ENCODE measurements at regions not wholly inside any gene's neighbourhood (a gene's known extent, or its start where the extent isn't known, plus 50 kb on each side); places are given as distances from the start of the nearest gene placed in this dataset.

DNA sequence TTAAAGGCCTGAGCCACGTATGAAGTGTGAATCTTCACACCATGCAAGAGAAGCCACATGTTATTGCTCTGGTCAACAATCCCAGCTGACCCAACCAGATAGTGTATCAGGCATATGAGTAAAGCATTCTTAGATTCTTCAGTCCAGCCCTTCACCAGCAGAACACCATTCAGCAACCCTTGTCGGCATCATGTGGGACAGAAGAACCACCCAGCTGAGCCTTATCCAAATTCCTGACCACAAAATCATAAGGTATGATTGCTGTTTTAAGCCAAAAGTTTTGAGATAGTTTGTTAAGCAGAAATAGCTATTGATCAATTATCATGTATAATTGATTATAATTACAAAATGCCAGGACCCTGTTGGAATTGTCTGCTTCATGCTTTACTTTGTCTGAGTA lies 664.9 kb downstream of the VRK1 start:
- no peak overlapping the region for H3K4me3 ChIP-seq (replicated peaks in 1 of 3; ENCODE audit: insufficient read depth in 1 of 3, low read depth in 2 of 3, low read length in 3 of 3)
- H4K20me1 ChIP-seq (ENCODE audit: insufficient read depth, low read length) = no peaks in the 10 kb centered on the region
- intact Hi-C loops (cut with micrococcal nuclease; ENCODE audit: unreplicated experiment) = no loop called here
- H3K4me1 ChIP-seq (ENCODE audit: insufficient read depth, low read length) = no peaks in the 10 kb centered on the region
- H3K36me3 ChIP-seq (replicated peaks in 1 of 2; ENCODE audit: control insufficient read depth in 1 of 2, insufficient read depth in 2 of 2, low read length in 2 of 2) = no peaks in the 10 kb centered on the region
- H3K9ac ChIP-seq (ENCODE audit: insufficient read depth, low read depth, low read length) = no peak overlapping the region
- TF ChIP-seq ZNF224 (CRISPR knock-in tag; IDR thresholded peaks at IDR 0.05) (no peak), ZNF337 (CRISPR knock-in tag; IDR thresholded peaks at IDR 0.05; ENCODE audit: borderline replicate concordance, low read depth) (no peak), ZNF331 (CRISPR knock-in tag; IDR thresholded peaks at IDR 0.05) (peak; percentile 90), ZNF598 (CRISPR knock-in tag; IDR thresholded peaks at IDR 0.05; ENCODE audit: borderline replicate concordance) (no peak), ARNT2 (CRISPR knock-in tag; IDR thresholded peaks at IDR 0.05; ENCODE audit: low read depth) (no peak), FOXC1 (CRISPR knock-in tag; IDR thresholded peaks at IDR 0.05; ENCODE audit: borderline replicate concordance) (no peak), ZNF510 (CRISPR knock-in tag; IDR thresholded peaks at IDR 0.05; ENCODE audit: low read depth) (no peak)
- POLR2A ChIA-PET = no interaction called here
- DNase-seq (ENCODE audit: low spot score) (no peak), ATAC-seq (no peak), FAIRE-seq (no peak)
- no peak overlapping the region for H2AFZ ChIP-seq (ENCODE audit: low read length)
- H3K9me3 ChIP-seq (ENCODE audit: low read length) = peaks cover 83% of the 10 kb centered on the region
- no peak overlapping the region for H3K27ac ChIP-seq (ENCODE audit: extremely low read length, insufficient read depth, low read length)
- in situ Hi-C loops (cut with HindIII; ENCODE audit: extremely low pct_ligation_motif_present, low pct_unique_long_range_greater_than_20kb) = no loop called here
- 5% methylated on average over 2 of the region's 2 CpGs for WGBS (ENCODE audit: low lambda C conversion rate)
- CTCF ChIA-PET (ENCODE audit: low intra/inter-chr PET ratio, low total read pairs) = no interaction called here
- no TSS peak for BruUV-seq (replicated peaks)
- no peaks in the 10 kb centered on the region for H3K79me2 ChIP-seq (ENCODE audit: insufficient read depth, low read length)
- no peaks in the 10 kb centered on the region for H3K27me3 ChIP-seq (ENCODE audit: control insufficient read depth in 1 of 2, insufficient read depth in 2 of 2, low read length in 2 of 2)
- H3K4me2 ChIP-seq (ENCODE audit: low read depth, low read length) = no peak overlapping the region

DNA sequence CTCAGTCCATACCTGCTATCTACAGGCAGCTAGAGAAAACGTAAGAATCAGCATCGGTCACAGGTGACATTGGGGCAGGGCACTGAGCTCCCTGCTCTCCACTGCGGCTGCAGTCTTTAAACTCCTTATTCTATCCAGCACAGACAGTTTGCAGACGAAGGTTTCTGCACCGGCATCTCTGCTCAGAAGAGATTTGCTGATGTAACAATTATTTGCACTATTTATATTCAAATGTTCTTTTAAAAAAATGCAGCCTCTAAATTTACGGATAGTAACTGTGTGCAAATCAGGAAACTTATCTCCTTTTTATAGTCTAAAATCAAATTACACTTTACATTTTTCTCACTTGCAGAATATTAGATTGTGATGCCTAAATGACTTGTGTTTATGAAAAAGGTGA lies 671.0 kb downstream of the VRK1 start:
- Histone ChIP-seq H4K20me1 (ENCODE audit: insufficient read depth, low read length) (no peaks in the 10 kb centered on the region), H3K4me2 (ENCODE audit: low read depth, low read length) (no peak overlapping the region), H3K4me1 (ENCODE audit: insufficient read depth, low read length) (no peaks in the 10 kb centered on the region), H3K27ac (ENCODE audit: extremely low read length, insufficient read depth, low read length) (no peak overlapping the region), H2AFZ (ENCODE audit: low read length) (no peak overlapping the region), H3K27me3 (ENCODE audit: control insufficient read depth in 1 of 2, insufficient read depth in 2 of 2, low read length in 2 of 2) (no peaks in the 10 kb centered on the region; a peak in 1 of 5 replicates), H3K79me2 (ENCODE audit: insufficient read depth, low read length) (no peaks in the 10 kb centered on the region), H3K36me3 (replicated peaks in 1 of 2; ENCODE audit: control insufficient read depth in 1 of 2, insufficient read depth in 2 of 2, low read length in 2 of 2) (no peaks in the 10 kb centered on the region), H3K4me3 (replicated peaks in 1 of 3; ENCODE audit: insufficient read depth in 1 of 3, low read depth in 2 of 3, low read length in 3 of 3) (no peak overlapping the region), H3K9me3 (ENCODE audit: low read length) (peaks cover 88% of the 10 kb centered on the region), H3K9ac (ENCODE audit: insufficient read depth, low read depth, low read length) (no peak overlapping the region)
- no peak for TF ChIP-seq TBL1XR1 (IDR thresholded peaks at IDR 0.05; ENCODE audit: borderline replicate concordance, low read length, partially characterized antibody)
- TF ChIP-seq, protein P1, sequence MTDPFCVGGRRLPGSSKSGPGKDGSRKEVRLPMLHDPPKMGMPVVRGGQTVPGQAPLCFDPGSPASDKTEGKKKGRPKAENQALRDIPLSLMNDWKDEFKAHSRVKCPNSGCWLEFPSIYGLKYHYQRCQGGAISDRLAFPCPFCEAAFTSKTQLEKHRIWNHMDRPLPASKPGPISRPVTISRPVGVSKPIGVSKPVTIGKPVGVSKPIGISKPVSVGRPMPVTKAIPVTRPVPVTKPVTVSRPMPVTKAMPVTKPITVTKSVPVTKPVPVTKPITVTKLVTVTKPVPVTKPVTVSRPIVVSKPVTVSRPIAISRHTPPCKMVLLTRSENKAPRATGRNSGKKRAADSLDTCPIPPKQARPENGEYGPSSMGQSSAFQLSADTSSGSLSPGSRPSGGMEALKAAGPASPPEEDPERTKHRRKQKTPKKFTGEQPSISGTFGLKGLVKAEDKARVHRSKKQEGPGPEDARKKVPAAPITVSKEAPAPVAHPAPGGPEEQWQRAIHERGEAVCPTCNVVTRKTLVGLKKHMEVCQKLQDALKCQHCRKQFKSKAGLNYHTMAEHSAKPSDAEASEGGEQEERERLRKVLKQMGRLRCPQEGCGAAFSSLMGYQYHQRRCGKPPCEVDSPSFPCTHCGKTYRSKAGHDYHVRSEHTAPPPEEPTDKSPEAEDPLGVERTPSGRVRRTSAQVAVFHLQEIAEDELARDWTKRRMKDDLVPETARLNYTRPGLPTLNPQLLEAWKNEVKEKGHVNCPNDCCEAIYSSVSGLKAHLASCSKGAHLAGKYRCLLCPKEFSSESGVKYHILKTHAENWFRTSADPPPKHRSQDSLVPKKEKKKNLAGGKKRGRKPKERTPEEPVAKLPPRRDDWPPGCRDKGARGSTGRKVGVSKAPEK (CRISPR knock-in tag; IDR thresholded peaks at IDR 0.05; ENCODE audit: borderline replicate concordance) = no peak
- peak; percentile 51; the same call in 1 of the 2 replicates for TF ChIP-seq MAFF (IDR thresholded peaks at IDR 0.05; ENCODE audit: low read depth, low read length)
- TF ChIP-seq MAFK (conservative IDR thresholded peaks at IDR 0.05 in 1 of 2, IDR thresholded peaks at IDR 0.05 in 1 of 2; ENCODE audit: low read length in 2 of 2) = peak in 1 of 2 experiments; percentile 64; a peak in 3 of 4 replicates
- TF ChIP-seq, protein P2, sequence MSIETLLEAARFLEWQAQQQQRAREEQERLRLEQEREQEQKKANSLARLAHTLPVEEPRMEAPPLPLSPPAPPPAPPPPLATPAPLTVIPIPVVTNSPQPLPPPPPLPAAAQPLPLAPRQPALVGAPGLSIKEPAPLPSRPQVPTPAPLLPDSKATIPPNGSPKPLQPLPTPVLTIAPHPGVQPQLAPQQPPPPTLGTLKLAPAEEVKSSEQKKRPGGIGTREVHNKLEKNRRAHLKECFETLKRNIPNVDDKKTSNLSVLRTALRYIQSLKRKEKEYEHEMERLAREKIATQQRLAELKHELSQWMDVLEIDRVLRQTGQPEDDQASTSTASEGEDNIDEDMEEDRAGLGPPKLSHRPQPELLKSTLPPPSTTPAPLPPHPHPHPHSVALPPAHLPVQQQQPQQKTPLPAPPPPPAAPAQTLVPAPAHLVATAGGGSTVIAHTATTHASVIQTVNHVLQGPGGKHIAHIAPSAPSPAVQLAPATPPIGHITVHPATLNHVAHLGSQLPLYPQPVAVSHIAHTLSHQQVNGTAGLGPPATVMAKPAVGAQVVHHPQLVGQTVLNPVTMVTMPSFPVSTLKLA (IDR thresholded peaks at IDR 0.05) = no peak
- no peak for FAIRE-seq
- no peak for ATAC-seq
- BruUV-seq (replicated peaks) = no TSS peak
- no peak for DNase-seq (ENCODE audit: low spot score)
- POLR2A ChIA-PET = no interaction called here
- CTCF ChIA-PET (ENCODE audit: low intra/inter-chr PET ratio, low total read pairs) = no interaction called here
- WGBS (ENCODE audit: low lambda C conversion rate) = 33% methylated on average over 3 of the region's 6 CpGs
- in situ Hi-C loops (cut with HindIII; ENCODE audit: extremely low pct_ligation_motif_present, low pct_unique_long_range_greater_than_20kb) = no loop called here
- intact Hi-C loops (cut with micrococcal nuclease; ENCODE audit: unreplicated experiment) = no loop called here

Data from HepG2 (cell line).